HFFc6 (cell line): ENCODE measurements at regions not wholly inside any gene's neighbourhood (a gene's known extent, or its start where the extent isn't known, plus 50 kb on each side); places are given as distances from the start of the nearest gene placed in this dataset.
"Not testable (repeated sequence)": the region's sequence is repeated elsewhere in the genome, so short reads cannot be mapped to it uniquely, and the experiment has no call there.

Source experiments
- DNase-seq: peaks from one replicate; pipeline ENCODE4 v3.0.0-alpha.2; 2018
- H3K27ac Mint-ChIP-seq: 2 replicates; pipeline ENCODE4 v1.8.0; 2020; ENCODE audit warnings: mild to moderate bottlenecking, mixed read lengths
- H3K27me3 Mint-ChIP-seq: 2 replicates; pipeline ENCODE4 v1.8.0; 2021; ENCODE audit warnings: mild to moderate bottlenecking, moderate library complexity, mixed read lengths; ENCODE audit not compliant: insufficient read depth
- H3K36me3 Mint-ChIP-seq: 2 replicates; pipeline ENCODE4 v1.8.0; 2021; ENCODE audit warnings: low read depth, mixed read lengths
- H3K4me1 Mint-ChIP-seq: 2 replicates; pipeline ENCODE4 v1.8.0; 2020; ENCODE audit warnings: low read depth, mixed read lengths
- H3K4me3 Mint-ChIP-seq: 2 replicates; pipeline ENCODE4 v1.8.0; 2020; ENCODE audit warnings: mild to moderate bottlenecking, moderate library complexity, mixed read lengths
- H3K9me3 Mint-ChIP-seq: 2 replicates; pipeline ENCODE4 v1.8.0; 2020; ENCODE audit warnings: mild to moderate bottlenecking, mixed read lengths
- TF ChIP-seq, protein P1 (sequence below): fragments of 200-600 bp; sonication (generic); IDR thresholded peaks from 2 replicates; pipeline ENCODE4 v1.5.0; 2021; ENCODE audit warnings: antibody characterized with exemption, mild to moderate bottlenecking

GRCh38 chr9:135179041-135179440 lies 91.6 kb downstream of the OLFM1 start:
- no peak for DNase-seq
- Mint-ChIP-seq H3K9me3 (peaks cover 28% of the 10 kb centered on the region), H3K4me3 (no peak overlapping the region), H3K27ac (no peak overlapping the region), H3K27me3 (peaks cover 9% of the 10 kb centered on the region; the same call in 1 of the 2 replicates), H3K36me3 (no peaks in the 10 kb centered on the region), H3K4me1 (no peaks in the 10 kb centered on the region)
- TF ChIP-seq, protein P1, sequence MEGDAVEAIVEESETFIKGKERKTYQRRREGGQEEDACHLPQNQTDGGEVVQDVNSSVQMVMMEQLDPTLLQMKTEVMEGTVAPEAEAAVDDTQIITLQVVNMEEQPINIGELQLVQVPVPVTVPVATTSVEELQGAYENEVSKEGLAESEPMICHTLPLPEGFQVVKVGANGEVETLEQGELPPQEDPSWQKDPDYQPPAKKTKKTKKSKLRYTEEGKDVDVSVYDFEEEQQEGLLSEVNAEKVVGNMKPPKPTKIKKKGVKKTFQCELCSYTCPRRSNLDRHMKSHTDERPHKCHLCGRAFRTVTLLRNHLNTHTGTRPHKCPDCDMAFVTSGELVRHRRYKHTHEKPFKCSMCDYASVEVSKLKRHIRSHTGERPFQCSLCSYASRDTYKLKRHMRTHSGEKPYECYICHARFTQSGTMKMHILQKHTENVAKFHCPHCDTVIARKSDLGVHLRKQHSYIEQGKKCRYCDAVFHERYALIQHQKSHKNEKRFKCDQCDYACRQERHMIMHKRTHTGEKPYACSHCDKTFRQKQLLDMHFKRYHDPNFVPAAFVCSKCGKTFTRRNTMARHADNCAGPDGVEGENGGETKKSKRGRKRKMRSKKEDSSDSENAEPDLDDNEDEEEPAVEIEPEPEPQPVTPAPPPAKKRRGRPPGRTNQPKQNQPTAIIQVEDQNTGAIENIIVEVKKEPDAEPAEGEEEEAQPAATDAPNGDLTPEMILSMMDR, result no peak

- no peak overlapping the region for H3K4me3 Mint-ChIP-seq
- no peaks in the 10 kb centered on the region for H3K4me1 Mint-ChIP-seq
- peaks cover 10% of the 10 kb centered on the region; the same call in 1 of the 2 replicates for H3K27me3 Mint-ChIP-seq
- TF ChIP-seq, protein P1, result no peak
- peaks cover 29% of the 10 kb centered on the region for H3K9me3 Mint-ChIP-seq
- no peaks in the 10 kb centered on the region for H3K36me3 Mint-ChIP-seq
- H3K27ac Mint-ChIP-seq, result no peak overlapping the region
- DNase-seq, result no peak
Measured at GRCh38 chr9:135179976-135180375, 92.5 kb downstream of the OLFM1 start.

- Mint-ChIP-seq H3K9me3 (peaks cover 27% of the 10 kb centered on the region), H3K4me1 (no peaks in the 10 kb centered on the region), H3K27ac (no peak overlapping the region), H3K4me3 (no peak overlapping the region), H3K36me3 (no peaks in the 10 kb centered on the region), H3K27me3 (peaks cover 10% of the 10 kb centered on the region; the same call in 1 of the 2 replicates)
- DNase-seq, result no peak
- TF ChIP-seq, protein P1, result no peak
Measured at GRCh38 chr9:135180586-135180985, 93.1 kb downstream of the OLFM1 start.

- no peaks in the 10 kb centered on the region for H3K4me1 Mint-ChIP-seq
- peaks cover 10% of the 10 kb centered on the region; the same call in 1 of the 2 replicates for H3K27me3 Mint-ChIP-seq
- no peaks in the 10 kb centered on the region for H3K36me3 Mint-ChIP-seq
- DNase-seq, result no peak
- no peak overlapping the region for H3K4me3 Mint-ChIP-seq
- peaks cover 27% of the 10 kb centered on the region; the same call in 1 of the 2 replicates for H3K9me3 Mint-ChIP-seq
- TF ChIP-seq, protein P1, result no peak
- H3K27ac Mint-ChIP-seq, result no peak overlapping the region
Measured at GRCh38 chr9:135181336-135181735, 93.9 kb downstream of the OLFM1 start.

GRCh38 chr9:135181841-135182240 lies 94.4 kb downstream of the OLFM1 start:
- not testable (repeated sequence) for DNase-seq, H3K4me3 Mint-ChIP-seq, H3K27ac Mint-ChIP-seq, H3K4me1 Mint-ChIP-seq, H3K36me3 Mint-ChIP-seq
- peaks cover 26% of the 10 kb centered on the region; the same call in 1 of the 2 replicates for H3K9me3 Mint-ChIP-seq
- H3K27me3 Mint-ChIP-seq, result peaks cover 12% of the 10 kb centered on the region; the same call in 1 of the 2 replicates

GRCh38 chr9:135183069-135183468 lies 95.6 kb downstream of the OLFM1 start:
- Mint-ChIP-seq H3K36me3 (no peaks in the 10 kb centered on the region), H3K4me3 (no peak overlapping the region), H3K27ac (no peak overlapping the region), H3K27me3 (peaks cover 14% of the 10 kb centered on the region; the same call in 1 of the 2 replicates), H3K9me3 (peaks cover 22% of the 10 kb centered on the region; the same call in 1 of the 2 replicates), H3K4me1 (no peaks in the 10 kb centered on the region)
- no peak for DNase-seq
- TF ChIP-seq, protein P1, result no peak
